ENCODE measurements at regions not wholly inside any gene's neighbourhood (a gene's known extent, or its start where the extent isn't known, plus 50 kb on each side); places are given as distances from the start of the nearest gene placed in this dataset.

DNA sequence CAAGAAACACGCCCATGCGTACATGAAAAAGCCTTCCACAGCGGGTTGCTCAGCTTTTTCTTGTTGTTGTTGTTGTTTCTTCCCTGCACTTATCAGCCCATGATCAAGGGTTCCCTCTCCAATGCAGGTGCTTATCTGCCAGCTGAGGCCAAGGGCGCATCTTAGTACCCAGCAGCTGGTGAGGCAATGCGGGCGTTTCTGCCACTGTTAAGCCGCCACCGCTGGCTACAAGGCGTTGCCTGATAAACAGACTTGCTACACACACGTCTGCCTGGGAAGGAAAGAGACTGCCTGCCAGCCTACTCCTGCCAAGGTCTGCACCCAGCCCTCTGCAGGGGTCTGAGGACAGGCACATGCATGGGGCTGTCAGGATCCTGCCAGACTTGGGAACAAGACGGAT is 345.9 kb downstream of the BCL11B start:
- Histone ChIP-seq H2BK20ac (ENCODE audit: low read depth, low read length) (no peak overlapping the region), H3K9me1 (ENCODE audit: insufficient read depth, low read length) (no peaks in the 10 kb centered on the region), H3K36me3 (ENCODE audit: control insufficient read depth, insufficient read depth, low read length) (no peaks in the 10 kb centered on the region), H4K20me1 (ENCODE audit: insufficient read depth, low read length) (no peaks in the 10 kb centered on the region), H2BK15ac (ENCODE audit: low read depth, low read length) (no peak overlapping the region), H3K4me1 (ENCODE audit: control insufficient read depth, insufficient read depth, low read length) (no peaks in the 10 kb centered on the region), H3K27ac (ENCODE audit: insufficient read depth, low read length) (no peak overlapping the region), H3K4me2 (ENCODE audit: low read depth, low read length) (no peak overlapping the region), H3K79me1 (ENCODE audit: low read depth in 1 of 2, low read length in 2 of 2) (no peaks in the 10 kb centered on the region), H3K56ac (ENCODE audit: extremely low read depth, insufficient read depth, low read length) (no peak overlapping the region), H3K27me3 (ENCODE audit: control insufficient read depth, insufficient read depth, low read length) (no peaks in the 10 kb centered on the region), H4K91ac (ENCODE audit: insufficient read depth, low read depth, low read length) (no peak overlapping the region), H3K9me3 (ENCODE audit: control insufficient read depth, insufficient read depth, low read length) (peaks cover 31% of the 10 kb centered on the region), H2AK5ac (ENCODE audit: low read depth, low read length) (no peak overlapping the region), H2AFZ (replicated peaks; ENCODE audit: low read length, poor library complexity) (no peak overlapping the region), H3K23ac (ENCODE audit: low read depth, low read length) (no peak overlapping the region), H4K5ac (ENCODE audit: low read depth, low read length) (no peak overlapping the region), H2AK9ac (replicated peaks; ENCODE audit: low read depth, low read length, poor library complexity) (no peak overlapping the region), H3K4ac (ENCODE audit: low read depth, low read length) (no peak overlapping the region), H3K9ac (ENCODE audit: low read depth, low read length) (no peak overlapping the region), H3K14ac (replicated peaks; ENCODE audit: low read depth, low read length) (no peak overlapping the region), H2BK5ac (ENCODE audit: low read depth, low read length, poor library complexity, severe bottlenecking) (no peak overlapping the region), H2BK120ac (ENCODE audit: low read depth, low read length) (no peak overlapping the region), H3K4me3 (ENCODE audit: insufficient read depth, low read depth, low read length) (no peak overlapping the region), H3K18ac (ENCODE audit: low read depth, low read length) (no peak overlapping the region), H4K8ac (ENCODE audit: low read depth in 2 of 2, low read length in 2 of 2) (no peak overlapping the region)
- WGBS, 2 experiments (ENCODE audit: extremely low coverage in 2 of 2, insufficient read length in 1 of 2): 59% methylated on average over 6 of the region's 11 CpGs; no CpG with 5 or more reads in 1 of the 2 experiments
- intact Hi-C loops (cut with micrococcal nuclease) (no loop called here), in situ Hi-C loops (cut with MboI; ENCODE audit: low sequenced_read_pairs) (no loop called here), dilution Hi-C loops (cut with HindIII; ENCODE audit: low sequenced_read_pairs, unreplicated experiment) (no loop called here)
- TF ChIP-seq, protein P1, sequence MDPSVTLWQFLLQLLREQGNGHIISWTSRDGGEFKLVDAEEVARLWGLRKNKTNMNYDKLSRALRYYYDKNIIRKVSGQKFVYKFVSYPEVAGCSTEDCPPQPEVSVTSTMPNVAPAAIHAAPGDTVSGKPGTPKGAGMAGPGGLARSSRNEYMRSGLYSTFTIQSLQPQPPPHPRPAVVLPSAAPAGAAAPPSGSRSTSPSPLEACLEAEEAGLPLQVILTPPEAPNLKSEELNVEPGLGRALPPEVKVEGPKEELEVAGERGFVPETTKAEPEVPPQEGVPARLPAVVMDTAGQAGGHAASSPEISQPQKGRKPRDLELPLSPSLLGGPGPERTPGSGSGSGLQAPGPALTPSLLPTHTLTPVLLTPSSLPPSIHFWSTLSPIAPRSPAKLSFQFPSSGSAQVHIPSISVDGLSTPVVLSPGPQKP (IDR thresholded peaks at IDR 0.05; ENCODE audit: borderline replicate concordance, low read depth, low read length): no peak
- no peak for TF ChIP-seq POLR2A (IDR thresholded peaks at IDR 0.05; ENCODE audit: low read depth, low read length)
- TF ChIP-seq SMC3 (IDR thresholded peaks at IDR 0.05; ENCODE audit: low read depth, low read length): no peak
- no peak for TF ChIP-seq CEBPB (IDR thresholded peaks at IDR 0.05; ENCODE audit: low read depth, low read length)
- TF ChIP-seq BHLHE40 (IDR thresholded peaks at IDR 0.05; ENCODE audit: low read depth, low read length): no peak
- TF ChIP-seq, protein P2, sequence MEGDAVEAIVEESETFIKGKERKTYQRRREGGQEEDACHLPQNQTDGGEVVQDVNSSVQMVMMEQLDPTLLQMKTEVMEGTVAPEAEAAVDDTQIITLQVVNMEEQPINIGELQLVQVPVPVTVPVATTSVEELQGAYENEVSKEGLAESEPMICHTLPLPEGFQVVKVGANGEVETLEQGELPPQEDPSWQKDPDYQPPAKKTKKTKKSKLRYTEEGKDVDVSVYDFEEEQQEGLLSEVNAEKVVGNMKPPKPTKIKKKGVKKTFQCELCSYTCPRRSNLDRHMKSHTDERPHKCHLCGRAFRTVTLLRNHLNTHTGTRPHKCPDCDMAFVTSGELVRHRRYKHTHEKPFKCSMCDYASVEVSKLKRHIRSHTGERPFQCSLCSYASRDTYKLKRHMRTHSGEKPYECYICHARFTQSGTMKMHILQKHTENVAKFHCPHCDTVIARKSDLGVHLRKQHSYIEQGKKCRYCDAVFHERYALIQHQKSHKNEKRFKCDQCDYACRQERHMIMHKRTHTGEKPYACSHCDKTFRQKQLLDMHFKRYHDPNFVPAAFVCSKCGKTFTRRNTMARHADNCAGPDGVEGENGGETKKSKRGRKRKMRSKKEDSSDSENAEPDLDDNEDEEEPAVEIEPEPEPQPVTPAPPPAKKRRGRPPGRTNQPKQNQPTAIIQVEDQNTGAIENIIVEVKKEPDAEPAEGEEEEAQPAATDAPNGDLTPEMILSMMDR (conservative IDR thresholded peaks at IDR 0.05; ENCODE audit: low read depth, low read length): no peak
- TF ChIP-seq RFX5 (IDR thresholded peaks at IDR 0.05; ENCODE audit: low read depth, low read length): no peak
- TF ChIP-seq MAFK (IDR thresholded peaks at IDR 0.05; ENCODE audit: low read depth, low read length): no peak
- no peak for TF ChIP-seq MAZ (IDR thresholded peaks at IDR 0.05; ENCODE audit: borderline replicate concordance, low read depth, low read length)
- TF ChIP-seq NFE2L2 (IDR thresholded peaks at IDR 0.05; ENCODE audit: low read depth, low read length): no peak
- no peak for TF ChIP-seq RCOR1 (IDR thresholded peaks at IDR 0.05; ENCODE audit: insufficient replicate concordance, low read length)
- TF ChIP-seq MXI1 (IDR thresholded peaks at IDR 0.05; ENCODE audit: borderline replicate concordance, low read depth, low read length): no peak
- ATAC-seq (ENCODE audit: low read depth) (no peak), DNase-seq (no peak)
- CTCF ChIA-PET: no interaction called here
- POLR2A ChIA-PET (ENCODE audit: unreplicated experiment): no interaction called here
- no TSS peak for BruUV-seq (replicated peaks)

Data from IMR-90 (cell line).